Mucosa of descending colon (tissue), 3 donors: ENCODE measurements at regions not wholly inside any gene's neighbourhood (a gene's known extent, or its start where the extent isn't known, plus 50 kb on each side); places are given as distances from the start of the nearest gene placed in this dataset.

Experiments
- ATAC-seq: fragments of 200-7000 bp; cut with Tn5 transposase; one replicate; pipeline ENCODE4 v1.9.1; 2020; ENCODE audit warnings: mild to moderate bottlenecking, moderate library complexity
- DNase-seq, 3 donors: peaks; one replicate each; pipeline ENCODE4 v3.0.0-alpha.2; 2020
- H3K36me3 ChIP-seq: fragments of 200-600 bp; one replicate; pipeline ENCODE4 v1.8.0; 2021; ENCODE audit warnings: low read depth, mild to moderate bottlenecking
- H3K4me1 ChIP-seq: fragments of 200-600 bp; one replicate; pipeline ENCODE4 v1.8.0; 2021; ENCODE audit warnings: low read depth, mild to moderate bottlenecking
- H3K4me3 ChIP-seq: fragments of 200-600 bp; one replicate; pipeline ENCODE4 v1.8.0; 2021; ENCODE audit warnings: mild to moderate bottlenecking
- H3K9me3 ChIP-seq: fragments of 200-600 bp; one replicate; pipeline ENCODE4 v1.8.0; 2021; ENCODE audit warnings: mild to moderate bottlenecking
- CTCF ChIP-seq: fragments of 200-600 bp; IDR thresholded peaks from one replicate; pipeline ENCODE4 v1.8.0; 2022; ENCODE audit warnings: antibody characterized with exemption, mild to moderate bottlenecking
- intact Hi-C, 2 donors: fragments of 100-400 bp; cut with DNase I in 1 of 2; cut with micrococcal nuclease in 1 of 2; formaldehyde crosslinking; loops; one replicate each; pipeline versions ENCODE4 v1.11.0 to v1.11.1; 2022; cut with DNase I, micrococcal nuclease
- donor health status: DM: no; HTN: no; CAD: no; lungs with moderate emphysema.
- donor health status: DM: no; HTN: no; CAD: no.
- donor health status: DM: no; HTN: yes; CAD: no.

- Histone ChIP-seq H3K4me3 (no peak overlapping the region), H3K4me1 (no peaks in the 10 kb centered on the region), H3K36me3 (no peaks in the 10 kb centered on the region), H3K9me3 (no peaks in the 10 kb centered on the region)
- no peak for ATAC-seq
- intact Hi-C loops, result no loop called here
- no peak for DNase-seq
- TF ChIP-seq CTCF, result no peak
Observed at GRCh38 chr5:62168506-62169281, 137.3 kb upstream of the KIF2A start.

- intact Hi-C loops, result no loop called here
- no peak for TF ChIP-seq CTCF
- Histone ChIP-seq H3K4me3 (no peak overlapping the region), H3K4me1 (no peaks in the 10 kb centered on the region), H3K36me3 (no peaks in the 10 kb centered on the region), H3K9me3 (no peaks in the 10 kb centered on the region)
- no peak for DNase-seq
- no peak for ATAC-seq
Observed at GRCh38 chr5:62178258-62178657, 127.7 kb upstream of the KIF2A start.

GRCh38 chr5:62182802-62183201 is 123.2 kb upstream of the KIF2A start:
- Histone ChIP-seq H3K9me3 (no peaks in the 10 kb centered on the region), H3K4me3 (no peak overlapping the region), H3K4me1 (no peaks in the 10 kb centered on the region), H3K36me3 (no peaks in the 10 kb centered on the region)
- intact Hi-C loops, result no loop called here
- no peak for TF ChIP-seq CTCF
- ATAC-seq, result no peak
- no peak for DNase-seq

GRCh38 chr5:62183727-62184126 is 122.3 kb upstream of the KIF2A start:
- Histone ChIP-seq H3K36me3 (no peaks in the 10 kb centered on the region), H3K4me3 (no peak overlapping the region), H3K9me3 (no peaks in the 10 kb centered on the region), H3K4me1 (no peaks in the 10 kb centered on the region)
- TF ChIP-seq CTCF, result no peak
- DNase-seq (no peak), ATAC-seq (no peak)
- intact Hi-C loops, result no loop called here

GRCh38 chr5:62184444-62184843 is 121.6 kb upstream of the KIF2A start:
- intact Hi-C loops, result no loop called here
- Histone ChIP-seq H3K9me3 (no peaks in the 10 kb centered on the region), H3K4me1 (no peaks in the 10 kb centered on the region), H3K4me3 (no peak overlapping the region), H3K36me3 (no peaks in the 10 kb centered on the region)
- no peak for TF ChIP-seq CTCF
- no peak for ATAC-seq
- no peak for DNase-seq

GRCh38 chr5:62190173-62190572 is 115.8 kb upstream of the KIF2A start:
- DNase-seq (no peak), ATAC-seq (no peak)
- no peak overlapping the region for H3K4me3 ChIP-seq
- TF ChIP-seq CTCF, result no peak
- intact Hi-C loops, result no loop called here
- no peaks in the 10 kb centered on the region for H3K36me3 ChIP-seq
- H3K9me3 ChIP-seq, result no peaks in the 10 kb centered on the region
- no peaks in the 10 kb centered on the region for H3K4me1 ChIP-seq
